Gastroesophageal sphincter (tissue), 4 donors: ENCODE measurements at regions not wholly inside any gene's neighbourhood (a gene's known extent, or its start where the extent isn't known, plus 50 kb on each side); places are given as distances from the start of the nearest gene placed in this dataset.

Experiments
- ATAC-seq: fragments of 150-250 bp; one replicate; pipeline ENCODE4 v1.9.1; 2016; ENCODE audit warnings: mild to moderate bottlenecking, moderate library complexity
- H3K27ac ChIP-seq, 4 donors: fragments of 200-600 bp; sonication (generic) in 3 of 4; 1 replicate in 3 of 4; 2 replicates in 1 of 4; pipeline ENCODE4 v1.5.1; 2016 to 2019
- H3K27me3 ChIP-seq: fragments of 200-600 bp; sonication (generic); one replicate; pipeline ENCODE4 v1.5.1; 2019
- H3K36me3 ChIP-seq, 2 donors: fragments of 200-600 bp; sonication (generic); one replicate each; pipeline ENCODE4 v1.5.1; 2019; ENCODE audit warnings: control low read depth in 1 of 2
- H3K4me1 ChIP-seq, 3 donors: fragments of 200-600 bp; sonication (generic); 1 replicate in 2 of 3; 2 replicates in 1 of 3; pipeline ENCODE4 v1.5.1; 2016 to 2019; ENCODE audit warnings: control low read depth in 2 of 3
- H3K4me3 ChIP-seq, 2 donors: fragments of 200-600 bp; sonication (generic); one replicate each; pipeline ENCODE4 v1.5.1; 2019; ENCODE audit warnings: mild to moderate bottlenecking in 1 of 2, moderate library complexity in 1 of 2
- H3K9me3 ChIP-seq, 3 donors: fragments of 200-600 bp; sonication (generic); one replicate each; pipeline ENCODE4 v1.5.1; 2017 to 2019; ENCODE audit warnings: control low read depth in 2 of 3
- CTCF ChIP-seq, 4 experiments: fragments of 200-600 bp in 2 of 4; fragments of 450-650 bp in 2 of 4; sonication (generic) in 1 of 4; IDR thresholded peaks; one replicate each; pipeline ENCODE4 v1.5.1; 2017 to 2019; ENCODE audit warnings: antibody characterized with exemption in 4 of 4, mild to moderate bottlenecking in 2 of 4, moderate library complexity in 2 of 4
- EP300 ChIP-seq: sonication (generic); formaldehyde crosslinking; IDR thresholded peaks from one replicate; pipeline ENCODE4 v1.6.1; 2017; ENCODE audit warnings: antibody characterized with exemption, mild to moderate bottlenecking
- POLR2A ChIP-seq, 2 donors: fragments of 450-650 bp; IDR thresholded peaks; one replicate each; pipeline ENCODE4 v1.6.1; 2017; ENCODE audit warnings: antibody characterized with exemption in 2 of 2, mild to moderate bottlenecking in 2 of 2, moderate library complexity in 1 of 2
- POLR2AphosphoS5 ChIP-seq: sonication (generic); formaldehyde crosslinking; IDR thresholded peaks from one replicate; pipeline ENCODE4 v1.6.1; 2017; ENCODE audit warnings: antibody characterized with exemption
- WGBS, 2 donors: methylation state at CpG; one replicate each; pipeline ENCODE4 v1.1.5; 2018; ENCODE audit warnings: low coverage in 1 of 2; 5-methylcytosine and 5-hydroxymethylcytosine counted together

GRCh38 chr16:26709175-26709574 lies 357.6 kb upstream of the C16orf82 start:
- Histone ChIP-seq H3K27ac (no peak overlapping the region), H3K9me3 (no peaks in the 10 kb centered on the region), H3K4me1 (no peaks in the 10 kb centered on the region), H3K27me3 (peaks cover 4% of the 10 kb centered on the region), H3K36me3 (no peaks in the 10 kb centered on the region), H3K4me3 (no peak overlapping the region)
- ATAC-seq = no peak
- WGBS, 2 donors = 44 to 57% methylated on average over 5 to 6 of the region's 6 CpGs
- TF ChIP-seq POLR2AphosphoS5 (no peak), POLR2A (IDR thresholded peaks at IDR 0.05) (no peak), EP300 (no peak), CTCF (IDR thresholded peaks at IDR 0.05) (no peak)

- H3K27me3 ChIP-seq = peaks cover 4% of the 10 kb centered on the region
- no peak overlapping the region for H3K27ac ChIP-seq
- no peaks in the 10 kb centered on the region for H3K9me3 ChIP-seq
- TF ChIP-seq POLR2AphosphoS5 (no peak), CTCF (IDR thresholded peaks at IDR 0.05) (no peak), EP300 (no peak), POLR2A (IDR thresholded peaks at IDR 0.05) (no peak)
- no peaks in the 10 kb centered on the region for H3K4me1 ChIP-seq
- H3K36me3 ChIP-seq = no peaks in the 10 kb centered on the region
- no peak overlapping the region for H3K4me3 ChIP-seq
- no peak for ATAC-seq
- 78% methylated on average over 1 of the region's 2 CpGs; no CpG with 5 or more reads in 1 of the 2 donors for WGBS, 2 donors
These were observed 357.0 kb upstream of the C16orf82 start for GRCh38 chr16:26709754-26710153.

GRCh38 chr16:26710450-26710849 lies 356.3 kb upstream of the C16orf82 start:
- H3K36me3 ChIP-seq = no peaks in the 10 kb centered on the region
- no peak overlapping the region for H3K4me3 ChIP-seq
- 30 to 31% methylated on average over 3 to 4 of the region's 4 CpGs for WGBS, 2 donors
- H3K27me3 ChIP-seq = peaks cover 4% of the 10 kb centered on the region
- no peaks in the 10 kb centered on the region for H3K9me3 ChIP-seq
- H3K27ac ChIP-seq = no peak overlapping the region
- TF ChIP-seq POLR2AphosphoS5 (no peak), CTCF (IDR thresholded peaks at IDR 0.05) (no peak), POLR2A (IDR thresholded peaks at IDR 0.05) (no peak), EP300 (no peak)
- ATAC-seq = no peak
- no peaks in the 10 kb centered on the region for H3K4me1 ChIP-seq

- Histone ChIP-seq H3K27ac (no peak overlapping the region), H3K4me3 (no peak overlapping the region), H3K4me1 (no peaks in the 10 kb centered on the region), H3K27me3 (no peaks in the 10 kb centered on the region), H3K9me3 (no peaks in the 10 kb centered on the region), H3K36me3 (no peaks in the 10 kb centered on the region)
- TF ChIP-seq POLR2A (IDR thresholded peaks at IDR 0.05) = no peak
- 80 to 90% methylated on average over 6 of the region's 6 CpGs for WGBS, 2 donors
- ATAC-seq = no peak
These were observed 353.9 kb upstream of the C16orf82 start for GRCh38 chr16:26712876-26713275.

GRCh38 chr16:26715969-26716368 lies 350.8 kb upstream of the C16orf82 start:
- no peaks in the 10 kb centered on the region for H3K9me3 ChIP-seq
- H3K4me3 ChIP-seq = no peak overlapping the region
- no peak overlapping the region for H3K27ac ChIP-seq

More at GRCh38 chr16:26715969-26716368, 350.8 kb upstream of the C16orf82 start:
- TF ChIP-seq POLR2AphosphoS5 = no peak
- TF ChIP-seq CTCF (IDR thresholded peaks at IDR 0.05) = no peak
- TF ChIP-seq EP300 = no peak
- no peak for TF ChIP-seq POLR2A (IDR thresholded peaks at IDR 0.05)
- WGBS, 2 donors = 63 to 100% methylated on average over 1 of the region's 1 CpG
- ATAC-seq = no peak
- H3K4me1 ChIP-seq = no peaks in the 10 kb centered on the region
- no peaks in the 10 kb centered on the region for H3K27me3 ChIP-seq
- no peaks in the 10 kb centered on the region for H3K36me3 ChIP-seq
